ENCODE measurements at regions not wholly inside any gene's neighbourhood (a gene's known extent, or its start where the extent isn't known, plus 50 kb on each side); places are given as distances from the start of the nearest gene placed in this dataset.

GRCh38 chr3:193939527-193939926 lies 196.4 kb upstream of the HES1 start:
- TF ChIP-seq, protein P1, sequence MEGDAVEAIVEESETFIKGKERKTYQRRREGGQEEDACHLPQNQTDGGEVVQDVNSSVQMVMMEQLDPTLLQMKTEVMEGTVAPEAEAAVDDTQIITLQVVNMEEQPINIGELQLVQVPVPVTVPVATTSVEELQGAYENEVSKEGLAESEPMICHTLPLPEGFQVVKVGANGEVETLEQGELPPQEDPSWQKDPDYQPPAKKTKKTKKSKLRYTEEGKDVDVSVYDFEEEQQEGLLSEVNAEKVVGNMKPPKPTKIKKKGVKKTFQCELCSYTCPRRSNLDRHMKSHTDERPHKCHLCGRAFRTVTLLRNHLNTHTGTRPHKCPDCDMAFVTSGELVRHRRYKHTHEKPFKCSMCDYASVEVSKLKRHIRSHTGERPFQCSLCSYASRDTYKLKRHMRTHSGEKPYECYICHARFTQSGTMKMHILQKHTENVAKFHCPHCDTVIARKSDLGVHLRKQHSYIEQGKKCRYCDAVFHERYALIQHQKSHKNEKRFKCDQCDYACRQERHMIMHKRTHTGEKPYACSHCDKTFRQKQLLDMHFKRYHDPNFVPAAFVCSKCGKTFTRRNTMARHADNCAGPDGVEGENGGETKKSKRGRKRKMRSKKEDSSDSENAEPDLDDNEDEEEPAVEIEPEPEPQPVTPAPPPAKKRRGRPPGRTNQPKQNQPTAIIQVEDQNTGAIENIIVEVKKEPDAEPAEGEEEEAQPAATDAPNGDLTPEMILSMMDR (IDR thresholded peaks at IDR 0.05 in 2 of 3, conservative IDR thresholded peaks at IDR 0.05 in 1 of 3; ENCODE audit: borderline replicate concordance in 1 of 3, insufficient read depth in 1 of 3, low read depth in 2 of 3, low read length in 2 of 3): no peak
- TF ChIP-seq POLR2A (IDR thresholded peaks at IDR 0.05; ENCODE audit: borderline replicate concordance, extremely low read depth, insufficient read depth, insufficient read length) (no peak), SIN3A (IDR thresholded peaks at IDR 0.05; ENCODE audit: low read depth) (no peak), JUND (IDR thresholded peaks at IDR 0.05) (no peak), RAD21 (IDR thresholded peaks at IDR 0.05; ENCODE audit: low read depth) (no peak), EZH2 (IDR thresholded peaks at IDR 0.05) (no peak), SP1 (IDR thresholded peaks at IDR 0.05; ENCODE audit: low read depth) (no peak), ZNF274 (IDR thresholded peaks at IDR 0.05; ENCODE audit: low read depth, low read length) (no peak), ZFX (IDR thresholded peaks at IDR 0.05) (no peak), POLR2AphosphoS5 (IDR thresholded peaks at IDR 0.05; ENCODE audit: low read depth, low read length) (no peak), CBX3 (IDR thresholded peaks at IDR 0.05; ENCODE audit: low read depth) (no peak)
